ENCODE measurements at regions not wholly inside any gene's neighbourhood (a gene's known extent, or its start where the extent isn't known, plus 50 kb on each side); places are given as distances from the start of the nearest gene placed in this dataset.

- Histone ChIP-seq H3K27me3 (no peaks in the 10 kb centered on the region), H3K27ac (no peak overlapping the region), H3K4me1 (no peaks in the 10 kb centered on the region), H3K9me3 (peaks cover 0 to 48% (median 0%) of the 10 kb centered on the region in 3 donors), H3K4me3 (no peak overlapping the region), H3K36me3 (no peaks in the 10 kb centered on the region)
- no peak for TF ChIP-seq CTCF (IDR thresholded peaks at IDR 0.05)
- TF ChIP-seq EP300 (IDR thresholded peaks at IDR 0.05), result no peak
- no peak for TF ChIP-seq POLR2AphosphoS5 (IDR thresholded peaks at IDR 0.05)
- TF ChIP-seq POLR2A (IDR thresholded peaks at IDR 0.05), result no peak
- 56 to 90% methylated on average over 3 of the region's 3 CpGs for WGBS, 2 donors (ENCODE audit: low coverage in 1 of 2)
- ATAC-seq, result no peak
These were observed 82.8 kb upstream of the ZNF32 start for GRCh38 chr10:43731486-43731885.

- Histone ChIP-seq H3K27ac (no peak overlapping the region), H3K4me1 (no peaks in the 10 kb centered on the region), H3K36me3 (no peaks in the 10 kb centered on the region), H3K27me3 (no peaks in the 10 kb centered on the region), H3K4me3 (no peak overlapping the region), H3K9me3 (peaks cover 0 to 75% (median 0%) of the 10 kb centered on the region in 3 donors)
- TF ChIP-seq POLR2AphosphoS5 (IDR thresholded peaks at IDR 0.05), result no peak
- TF ChIP-seq POLR2A (IDR thresholded peaks at IDR 0.05), result no peak
- TF ChIP-seq CTCF (IDR thresholded peaks at IDR 0.05), result no peak
- no peak for TF ChIP-seq EP300 (IDR thresholded peaks at IDR 0.05)
- no CpG with 5 or more reads among the region's 26 CpGs for WGBS, 2 donors (ENCODE audit: low coverage in 1 of 2)
- ATAC-seq, result no peak
These were observed 79.7 kb upstream of the ZNF32 start for GRCh38 chr10:43728425-43728824.

DNA sequence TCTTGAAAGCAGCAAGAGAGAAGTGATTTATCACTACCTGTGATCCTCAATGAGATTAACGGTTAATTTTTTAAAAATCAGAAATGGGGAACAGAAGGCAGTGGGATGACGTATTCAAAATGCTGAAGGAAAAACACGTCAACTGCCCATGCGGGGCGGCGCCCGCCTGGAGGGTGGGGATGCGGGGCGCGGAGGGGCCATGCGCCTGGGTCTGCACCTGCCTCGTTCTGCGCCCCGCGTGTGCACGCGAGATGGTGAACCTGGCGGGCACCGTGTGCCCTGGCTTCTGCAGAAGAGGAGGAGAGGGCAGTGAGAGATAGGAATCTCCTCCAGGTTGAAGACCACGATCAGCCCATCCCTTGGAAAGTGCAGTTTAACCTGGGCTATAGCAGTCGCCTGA is 79.3 kb upstream of the ZNF32 start:
- no peak for ATAC-seq
- no peak overlapping the region for H3K4me3 ChIP-seq
- no peaks in the 10 kb centered on the region for H3K36me3 ChIP-seq
- H3K27ac ChIP-seq, result no peak overlapping the region
- H3K9me3 ChIP-seq, result peaks cover 0 to 75% (median 0%) of the 10 kb centered on the region in 3 donors
- no peaks in the 10 kb centered on the region for H3K27me3 ChIP-seq
- WGBS, 2 donors (ENCODE audit: low coverage in 1 of 2), result 88 to 97% methylated on average over 3 of the region's 21 CpGs
- H3K4me1 ChIP-seq, result no peaks in the 10 kb centered on the region
- TF ChIP-seq POLR2A (IDR thresholded peaks at IDR 0.05), result no peak
- no peak for TF ChIP-seq POLR2AphosphoS5 (IDR thresholded peaks at IDR 0.05)
- TF ChIP-seq EP300 (IDR thresholded peaks at IDR 0.05), result no peak
- TF ChIP-seq CTCF (IDR thresholded peaks at IDR 0.05), result no peak

DNA sequence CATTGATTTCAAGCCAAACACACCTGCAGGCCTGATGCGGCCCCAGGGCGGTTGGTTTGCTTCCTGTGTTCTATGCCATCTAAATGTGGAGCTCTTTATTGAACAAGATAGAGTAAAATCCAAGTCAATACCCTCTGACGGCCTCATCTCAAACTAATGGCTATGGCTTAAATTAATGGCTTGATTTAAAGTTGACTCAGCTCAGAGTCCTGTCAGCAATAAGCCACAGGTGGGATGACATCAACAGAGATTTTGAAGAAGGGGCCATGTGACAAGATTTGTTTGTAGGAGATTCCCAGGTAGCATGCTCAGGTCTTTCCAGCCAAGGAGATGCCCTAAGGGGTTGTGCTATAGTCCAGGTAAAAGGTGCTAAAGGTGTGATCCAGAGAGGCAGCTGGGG is 66.7 kb upstream of the ZNF32 start:
- TF ChIP-seq POLR2A (IDR thresholded peaks at IDR 0.05) (no peak), EP300 (IDR thresholded peaks at IDR 0.05) (no peak), CTCF (IDR thresholded peaks at IDR 0.05) (no peak), POLR2AphosphoS5 (IDR thresholded peaks at IDR 0.05) (no peak)
- H3K4me1 ChIP-seq, result no peaks in the 10 kb centered on the region
- H3K36me3 ChIP-seq, result no peaks in the 10 kb centered on the region
- H3K27me3 ChIP-seq, result no peaks in the 10 kb centered on the region
- H3K27ac ChIP-seq, result no peak overlapping the region
- no peak overlapping the region for H3K4me3 ChIP-seq
- peaks cover 0 to 8% (median 0%) of the 10 kb centered on the region in 3 donors for H3K9me3 ChIP-seq
- WGBS, 2 donors (ENCODE audit: low coverage in 1 of 2), result 100% methylated on average over 2 of the region's 3 CpGs; no CpG with 5 or more reads in 1 of the 2 donors
- ATAC-seq, result no peak

DNA sequence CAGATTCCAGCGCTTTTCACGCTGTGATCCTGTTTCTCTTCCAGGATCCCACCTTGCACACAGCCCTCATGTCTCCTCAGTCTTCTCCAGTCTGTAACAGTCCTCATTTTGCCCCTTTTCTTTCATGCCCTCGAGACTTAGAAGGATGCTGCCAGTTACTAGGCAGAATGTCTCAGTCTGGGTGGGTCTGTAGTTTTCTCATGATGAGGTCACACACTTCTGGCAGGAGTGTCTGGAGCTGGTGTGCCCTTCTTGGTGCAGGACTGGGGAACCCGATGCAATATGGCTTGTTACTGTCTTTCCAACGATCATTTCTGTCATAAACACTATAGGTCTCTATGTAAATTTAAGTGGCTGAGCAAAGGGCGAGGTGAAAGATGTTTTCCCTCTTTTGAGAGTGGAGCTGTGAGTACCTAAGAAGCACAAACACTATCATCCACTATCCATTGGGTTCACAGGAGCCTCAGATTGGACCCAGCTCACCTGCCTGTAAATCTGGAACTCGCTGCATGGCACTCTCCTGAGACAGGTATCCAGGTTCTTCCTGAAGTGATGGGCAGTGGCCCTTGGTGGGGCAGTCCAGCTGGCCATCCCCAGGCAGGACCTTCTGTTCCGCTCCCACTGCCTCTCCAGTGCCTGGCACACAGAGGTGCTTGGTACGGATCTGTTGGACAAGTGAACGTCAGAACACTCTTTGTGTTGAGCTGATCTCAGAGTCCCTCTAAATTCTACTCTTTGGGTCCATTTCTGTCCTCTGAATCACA is 64.3 kb upstream of the ZNF32 start:
- no peaks in the 10 kb centered on the region for H3K36me3 ChIP-seq
- no peak overlapping the region for H3K4me3 ChIP-seq
- H3K4me1 ChIP-seq, result no peaks in the 10 kb centered on the region
- peaks cover 0 to 8% (median 0%) of the 10 kb centered on the region in 3 donors for H3K9me3 ChIP-seq
- WGBS, 2 donors (ENCODE audit: low coverage in 1 of 2), result 82% methylated on average over 6 to 8 of the region's 10 CpGs
- no peak overlapping the region for H3K27ac ChIP-seq
- no peak for ATAC-seq
- H3K27me3 ChIP-seq, result no peaks in the 10 kb centered on the region
- TF ChIP-seq POLR2A (IDR thresholded peaks at IDR 0.05), result no peak
- TF ChIP-seq EP300 (IDR thresholded peaks at IDR 0.05), result no peak
- no peak for TF ChIP-seq CTCF (IDR thresholded peaks at IDR 0.05)
- TF ChIP-seq POLR2AphosphoS5 (IDR thresholded peaks at IDR 0.05), result no peak

Data from gastroesophageal sphincter (tissue), 4 donors.